ENCODE measurements at regions not wholly inside any gene's neighbourhood (a gene's known extent, or its start where the extent isn't known, plus 50 kb on each side); places are given as distances from the start of the nearest gene placed in this dataset.

- Histone ChIP-seq H3K4me1 (no peaks in the 10 kb centered on the region), H3K27me3 (no peaks in the 10 kb centered on the region), H3K36me3 (no peaks in the 10 kb centered on the region), H3K4me3 (ENCODE audit: low read depth, low read length) (no peak overlapping the region), H3K9me3 (no peaks in the 10 kb centered on the region)
- TF ChIP-seq CTCF (IDR thresholded peaks at IDR 0.05; ENCODE audit: low read depth, low read length): no peak
- no peak for DNase-seq
These were observed 156.6 kb upstream of the NLRP1 start for GRCh38 chr17:5740937-5741336.

DNA sequence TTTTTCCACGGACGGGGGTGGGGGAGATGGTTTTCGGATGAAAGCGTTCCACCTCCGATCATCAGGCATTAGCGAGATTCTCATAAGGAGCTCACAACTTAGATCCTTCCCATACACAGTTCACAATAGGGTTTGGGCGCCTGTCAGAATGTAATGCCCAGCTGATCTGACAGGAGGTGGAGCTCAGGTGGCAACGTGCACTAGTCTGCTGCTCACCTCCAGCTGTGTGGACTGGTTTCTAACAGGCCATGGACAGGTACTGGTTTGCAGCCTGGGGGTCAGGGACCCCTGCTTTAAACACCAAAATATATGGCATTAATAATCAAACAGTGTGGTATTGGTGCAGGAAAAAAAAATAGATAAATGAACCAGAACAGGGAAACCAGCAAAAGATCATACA is 157.5 kb upstream of the NLRP1 start:
- Histone ChIP-seq H3K9me3 (no peaks in the 10 kb centered on the region), H3K27me3 (no peaks in the 10 kb centered on the region), H3K36me3 (no peaks in the 10 kb centered on the region), H3K4me3 (ENCODE audit: low read depth, low read length) (no peak overlapping the region), H3K4me1 (no peaks in the 10 kb centered on the region)
- no peak for DNase-seq
- TF ChIP-seq CTCF (IDR thresholded peaks at IDR 0.05; ENCODE audit: low read depth, low read length): no peak

GRCh38 chr17:5745111-5745813 is 161.0 kb upstream of the NLRP1 start:
- Histone ChIP-seq H3K4me1 (no peaks in the 10 kb centered on the region), H3K36me3 (no peaks in the 10 kb centered on the region), H3K4me3 (ENCODE audit: low read depth, low read length) (no peak overlapping the region), H3K27me3 (no peaks in the 10 kb centered on the region), H3K9me3 (no peaks in the 10 kb centered on the region)
- TF ChIP-seq CTCF (IDR thresholded peaks at IDR 0.05; ENCODE audit: low read depth, low read length): no peak
- no peak for DNase-seq

GRCh38 chr17:5747276-5747675 is 163.0 kb upstream of the NLRP1 start:
- H3K9me3 ChIP-seq: no peaks in the 10 kb centered on the region
- no peaks in the 10 kb centered on the region for H3K27me3 ChIP-seq
- no peaks in the 10 kb centered on the region for H3K36me3 ChIP-seq
- no peak for DNase-seq
- no peaks in the 10 kb centered on the region for H3K4me1 ChIP-seq
- TF ChIP-seq CTCF (IDR thresholded peaks at IDR 0.05; ENCODE audit: low read depth, low read length): no peak
- H3K4me3 ChIP-seq (ENCODE audit: low read depth, low read length): no peak overlapping the region

DNA sequence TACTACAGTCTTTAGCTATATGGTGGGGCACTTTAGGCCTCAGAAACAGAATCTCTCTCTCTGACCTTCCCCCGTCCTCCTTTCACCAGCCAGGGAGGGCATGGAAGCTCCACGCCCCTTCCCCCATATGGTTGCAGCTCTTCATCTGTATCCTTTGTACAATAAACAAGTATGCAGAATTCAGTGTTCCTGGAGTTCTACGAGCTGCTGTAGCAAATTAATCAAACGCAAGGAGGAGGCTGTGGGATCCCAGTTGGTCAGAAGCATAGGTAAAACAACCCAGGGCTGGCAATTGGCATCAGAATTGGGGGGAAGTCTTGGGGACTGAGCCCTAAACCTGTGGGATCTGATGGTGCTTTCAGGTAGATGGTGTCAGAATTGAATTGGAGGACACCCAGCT is 163.7 kb upstream of the NLRP1 start:
- Histone ChIP-seq H3K36me3 (no peaks in the 10 kb centered on the region), H3K9me3 (no peaks in the 10 kb centered on the region), H3K27me3 (no peaks in the 10 kb centered on the region), H3K4me1 (no peaks in the 10 kb centered on the region), H3K4me3 (ENCODE audit: low read depth, low read length) (no peak overlapping the region)
- no peak for DNase-seq
- no peak for TF ChIP-seq CTCF (IDR thresholded peaks at IDR 0.05; ENCODE audit: low read depth, low read length)

- Histone ChIP-seq H3K9me3 (no peaks in the 10 kb centered on the region), H3K4me3 (ENCODE audit: low read depth, low read length) (no peak overlapping the region), H3K36me3 (no peaks in the 10 kb centered on the region), H3K4me1 (no peaks in the 10 kb centered on the region), H3K27me3 (no peaks in the 10 kb centered on the region)
- DNase-seq: no peak
- no peak for TF ChIP-seq CTCF (IDR thresholded peaks at IDR 0.05; ENCODE audit: low read depth, low read length)
These were observed 169.1 kb upstream of the NLRP1 start for GRCh38 chr17:5753421-5753820.
